ENCODE measurements at regions not wholly inside any gene's neighbourhood (a gene's known extent, or its start where the extent isn't known, plus 50 kb on each side); places are given as distances from the start of the nearest gene placed in this dataset.

- Histone ChIP-seq H3K36me3 (ENCODE audit: control insufficient read depth in 4 of 4, insufficient read depth in 3 of 4, low read depth in 1 of 4, low read length in 3 of 4) (no peaks in the 10 kb centered on the region), H3K27me3 (ENCODE audit: control insufficient read depth in 4 of 4, insufficient read depth in 4 of 4, low read length in 3 of 4) (no peaks in the 10 kb centered on the region), H3K4me1 (ENCODE audit: control insufficient read depth in 4 of 4, insufficient read depth in 4 of 4, low read length in 3 of 4) (no peaks in the 10 kb centered on the region), H3K4me3 (ENCODE audit: low read depth in 1 of 3, low read length in 3 of 3) (no peak overlapping the region), H3K27ac (ENCODE audit: low read depth in 1 of 2, low read length in 2 of 2) (no peak overlapping the region), H3K9me3 (ENCODE audit: control insufficient read depth in 4 of 4, low read length in 3 of 4) (no peaks in the 10 kb centered on the region), H3K9ac (ENCODE audit: low read depth in 1 of 2, low read length in 2 of 2) (no peak overlapping the region)
- no peak for DNase-seq (ENCODE audit: low spot score)
- 97% methylated on average over 3 of the region's 3 CpGs for WGBS
- TF ChIP-seq RXRA (IDR thresholded peaks at IDR 0.05) (no peak), HNF4A (conservative IDR thresholded peaks at IDR 0.05) (no peak), RAD21 (IDR thresholded peaks at IDR 0.05) (no peak), JUND (IDR thresholded peaks at IDR 0.05) (no peak), MAX (IDR thresholded peaks at IDR 0.05) (no peak), FOXA2 (IDR thresholded peaks at IDR 0.05) (no peak), TAF1 (conservative IDR thresholded peaks at IDR 0.05) (no peak), GABPA (IDR thresholded peaks at IDR 0.05 in 1 of 2, conservative IDR thresholded peaks at IDR 0.05 in 1 of 2) (no peak), YY1 (IDR thresholded peaks at IDR 0.05) (no peak), ZBTB33 (IDR thresholded peaks at IDR 0.05) (no peak), CTCF (IDR thresholded peaks at IDR 0.05; ENCODE audit: low read depth, low read length, missing input control) (no peak), FOXA1 (IDR thresholded peaks at IDR 0.05) (no peak), EGR1 (IDR thresholded peaks at IDR 0.05; ENCODE audit: low read depth in 2 of 2) (no peak)
Observed at GRCh38 chr12:32016680-32017482, 57.7 kb downstream of the RESF1 start.

- H3K4me1 ChIP-seq (ENCODE audit: control insufficient read depth in 4 of 4, insufficient read depth in 4 of 4, low read length in 3 of 4), result no peaks in the 10 kb centered on the region
- H3K4me3 ChIP-seq (ENCODE audit: low read depth in 1 of 3, low read length in 3 of 3), result no peak overlapping the region
- 98% methylated on average over 2 of the region's 2 CpGs for WGBS
- no peaks in the 10 kb centered on the region for H3K36me3 ChIP-seq (ENCODE audit: control insufficient read depth in 4 of 4, insufficient read depth in 3 of 4, low read depth in 1 of 4, low read length in 3 of 4)
- H3K27me3 ChIP-seq (ENCODE audit: control insufficient read depth in 4 of 4, insufficient read depth in 4 of 4, low read length in 3 of 4), result no peaks in the 10 kb centered on the region
- no peaks in the 10 kb centered on the region for H3K9me3 ChIP-seq (ENCODE audit: control insufficient read depth in 4 of 4, low read length in 3 of 4)
- no peak for DNase-seq (ENCODE audit: low spot score)
- no peak overlapping the region for H3K27ac ChIP-seq (ENCODE audit: low read depth in 1 of 2, low read length in 2 of 2)
- no peak overlapping the region for H3K9ac ChIP-seq (ENCODE audit: low read depth in 1 of 2, low read length in 2 of 2)
- TF ChIP-seq YY1 (IDR thresholded peaks at IDR 0.05), result no peak
- no peak for TF ChIP-seq RAD21 (IDR thresholded peaks at IDR 0.05)
- TF ChIP-seq FOXA1 (IDR thresholded peaks at IDR 0.05), result no peak
- no peak for TF ChIP-seq REST (IDR thresholded peaks at IDR 0.05)
- no peak for TF ChIP-seq SP1 (IDR thresholded peaks at IDR 0.05)
- no peak for TF ChIP-seq GABPA (IDR thresholded peaks at IDR 0.05 in 1 of 2, conservative IDR thresholded peaks at IDR 0.05 in 1 of 2)
- no peak for TF ChIP-seq NR2F2 (IDR thresholded peaks at IDR 0.05)
- TF ChIP-seq CTCF (IDR thresholded peaks at IDR 0.05; ENCODE audit: low read depth, low read length, missing input control), result no peak
- no peak for TF ChIP-seq ATF3 (IDR thresholded peaks at IDR 0.05)
- TF ChIP-seq JUND (IDR thresholded peaks at IDR 0.05), result no peak
- TF ChIP-seq RXRA (IDR thresholded peaks at IDR 0.05), result no peak
- no peak for TF ChIP-seq TAF1 (conservative IDR thresholded peaks at IDR 0.05)
- TF ChIP-seq HNF4A (conservative IDR thresholded peaks at IDR 0.05), result no peak
- TF ChIP-seq EGR1 (IDR thresholded peaks at IDR 0.05; ENCODE audit: low read depth in 2 of 2), result no peak
- TF ChIP-seq MAX (IDR thresholded peaks at IDR 0.05), result no peak
- TF ChIP-seq HNF4G (IDR thresholded peaks at IDR 0.05), result no peak
Observed at GRCh38 chr12:32021346-32021773, 62.1 kb downstream of the RESF1 start.
